HCT116 (cell line): ENCODE measurements at regions not wholly inside any gene's neighbourhood (a gene's known extent, or its start where the extent isn't known, plus 50 kb on each side); places are given as distances from the start of the nearest gene placed in this dataset.

Experiments
- ATAC-seq: fragments of 200-7000 bp; cut with Tn5 transposase; 2 replicates; pipeline ENCODE4 v1.9.1; 2020; ENCODE audit warnings: mild to moderate bottlenecking, moderate library complexity
- BruUV-seq: library from RNA; stranded (reverse); fragments of 400-500 nt; replicated peaks from 2 replicates; lab custom pipeline; 2021; lab: Mats Ljungman, UMichigan
- CTCF ChIA-PET: fragments of 300-600 bp; sonication (Branson Sonifier 250); formaldehyde crosslinking; loops from one replicate; lab custom pipeline; 2021; ENCODE audit warnings: antibody characterized with exemption; lab: Charles Lee
- POLR2A ChIA-PET: fragments of 300-600, 350-600 bp; sonication (Branson Sonifier 250); formaldehyde crosslinking; loops from one replicate; lab custom pipeline; 2021; ENCODE audit warnings: antibody characterized with exemption; lab: Charles Lee
- RAD21 ChIA-PET, 2 experiments: fragments of 300-600 bp; sonication (Branson Sonifier 250); formaldehyde crosslinking; loops; one replicate each; lab custom pipeline; 2023; ENCODE audit warnings: low total read pairs in 2 of 2; ENCODE audit not compliant: uncharacterized antibody in 2 of 2, unreplicated experiment in 2 of 2, low non-redundant PET in 1 of 2; lab: Charles Lee
- DNase-seq: peaks from one replicate; pipeline ENCODE4 v3.0.0-alpha.2; 2010; ENCODE audit warnings: low read depth, low spot score
- H2AFZ ChIP-seq: fragments of 200-600 bp; shearing (Covaris generic), sonication (generic); 2 replicates; pipeline ENCODE4 v1.6.1; 2017; ENCODE audit warnings: low read depth, mixed run types, mixed read lengths, antibody characterized with exemption, low read length; ENCODE audit not compliant: poor library complexity, severe bottlenecking
- H3K27ac ChIP-seq: 2 replicates; pipeline ENCODE4 v1.5.1; 2012; ENCODE audit warnings: low read depth, low read length
- H3K27me3 ChIP-seq: fragments of 200-600 bp; sonication (generic); 2 replicates; pipeline ENCODE4 v1.6.1; 2016; ENCODE audit warnings: mixed run types, low read length, mixed read lengths; ENCODE audit not compliant: insufficient read depth
- H3K36me3 ChIP-seq, 2 experiments: fragments of 200-500 bp in 1 of 2; fragments of 200-600 bp in 1 of 2; sonication (Bioruptor generic) in 1 of 2; sonication (generic) in 1 of 2; 2 replicates each; pipeline versions ENCODE4 v1.5.1 to v1.6.1; 2014 to 2016; ENCODE audit warnings: low read length in 2 of 2, inconsistent platforms in 1 of 2, mixed read lengths in 1 of 2, mixed run types in 1 of 2; ENCODE audit not compliant: insufficient read depth in 2 of 2, control insufficient read depth in 1 of 2
- H3K4me1 ChIP-seq, 2 experiments: fragments of 200-600 bp in 1 of 2; sonication (generic) in 1 of 2; 2 replicates each; pipeline versions ENCODE4 v1.5.1 to v1.6.1; 2012 to 2017; ENCODE audit warnings: low read length in 2 of 2, inconsistent platforms in 1 of 2, mild to moderate bottlenecking in 1 of 2, mixed read lengths in 1 of 2, mixed run types in 1 of 2, moderate library complexity in 1 of 2; ENCODE audit not compliant: insufficient read depth in 2 of 2, control insufficient read depth in 1 of 2
- H3K4me2 ChIP-seq: fragments of 200-600 bp; sonication (generic); 2 replicates; pipeline ENCODE4 v1.6.1; 2017; ENCODE audit warnings: mixed run types, low read length, mixed read lengths
- H3K4me3 ChIP-seq, 2 experiments: fragments of 200-600 bp in 1 of 2; sonication (generic) in 1 of 2; replicated peaks in 1 of 2; 2 replicates each; pipeline ENCODE4 v1.5.1; 2011 to 2016; ENCODE audit warnings: low read length in 2 of 2, control low read depth in 1 of 2, low read depth in 1 of 2, mild to moderate bottlenecking in 1 of 2, mixed read lengths in 1 of 2, mixed run types in 1 of 2
- H3K79me2 ChIP-seq: fragments of 200-600 bp; sonication (generic); 2 replicates; pipeline ENCODE4 v1.6.1; 2017; ENCODE audit warnings: mild to moderate bottlenecking, mixed run types, low read length, moderate library complexity, mixed read lengths; ENCODE audit not compliant: insufficient read depth
- H3K9ac ChIP-seq: fragments of 200-600 bp; sonication (generic); 2 replicates; pipeline ENCODE4 v1.6.1; 2016; ENCODE audit warnings: low read length, mixed read lengths
- H3K9me2 ChIP-seq: fragments of 200-600 bp; sonication (generic), shearing (Covaris generic); 2 replicates; pipeline ENCODE4 v1.6.1; 2017; ENCODE audit warnings: mixed run types, mild to moderate bottlenecking, moderate library complexity; ENCODE audit not compliant: insufficient read depth
- H3K9me3 ChIP-seq, 2 experiments: fragments of 200-500 bp in 1 of 2; fragments of 200-600 bp in 1 of 2; sonication (Bioruptor generic) in 1 of 2; sonication (generic) in 1 of 2; 2 replicates each; pipeline ENCODE4 v1.6.1; 2014 to 2017; ENCODE audit warnings: low read length in 2 of 2, mixed read lengths in 2 of 2, inconsistent platforms in 1 of 2, low read depth in 1 of 2, mild to moderate bottlenecking in 1 of 2, mixed run types in 1 of 2, moderate library complexity in 1 of 2; ENCODE audit not compliant: control insufficient read depth in 1 of 2, insufficient read depth in 1 of 2
- H4K20me1 ChIP-seq: fragments of 200-600 bp; sonication (generic), shearing (Covaris generic); 2 replicates; pipeline ENCODE4 v1.6.1; 2017; ENCODE audit warnings: mixed run types, mild to moderate bottlenecking, moderate library complexity; ENCODE audit not compliant: insufficient read depth
- CBX3 ChIP-seq: IDR thresholded peaks from 2 replicates; pipeline ENCODE4 v1.6.1; 2012; ENCODE audit warnings: low read depth
- CEBPB ChIP-seq: IDR thresholded peaks from 2 replicates; pipeline ENCODE4 v1.6.1; 2012; ENCODE audit warnings: low read depth
- EGR1 ChIP-seq: IDR thresholded peaks from 2 replicates; pipeline ENCODE4 v1.6.1; 2012; ENCODE audit warnings: low read depth
- ELF1 ChIP-seq: IDR thresholded peaks from 2 replicates; pipeline ENCODE4 v1.6.1; 2012; ENCODE audit warnings: low read depth, borderline replicate concordance
- EZH2 ChIP-seq: fragments of 200-600 bp; sonication (generic); IDR thresholded peaks from 2 replicates; pipeline ENCODE4 v1.6.1; 2017; ENCODE audit warnings: antibody characterized with exemption, mixed run types
- JUND ChIP-seq: IDR thresholded peaks from 2 replicates; pipeline ENCODE4 v1.6.1; 2012
- MAX ChIP-seq: IDR thresholded peaks from 2 replicates; pipeline ENCODE4 v1.6.1; 2012
- POLR2A ChIP-seq: IDR thresholded peaks from 2 replicates; pipeline ENCODE4 v1.7.0; 2011; ENCODE audit warnings: borderline replicate concordance; ENCODE audit not compliant: insufficient read depth, insufficient read length; ENCODE audit errors: extremely low read depth
- POLR2AphosphoS5 ChIP-seq: IDR thresholded peaks from 2 replicates; pipeline ENCODE4 v1.6.1; 2011; ENCODE audit warnings: mild to moderate bottlenecking, low read depth, low read length, moderate library complexity
- RAD21 ChIP-seq: IDR thresholded peaks from 2 replicates; pipeline ENCODE4 v1.6.1; 2012; ENCODE audit warnings: low read depth, mild to moderate bottlenecking
- SIN3A ChIP-seq: IDR thresholded peaks from 2 replicates; pipeline ENCODE4 v1.6.1; 2012; ENCODE audit warnings: low read depth
- SP1 ChIP-seq: IDR thresholded peaks from 2 replicates; pipeline ENCODE4 v1.6.1; 2012; ENCODE audit warnings: low read depth
- TCF7L2 ChIP-seq: IDR thresholded peaks from 2 replicates; pipeline ENCODE4 v1.7.0; 2011; ENCODE audit warnings: borderline replicate concordance, inconsistent platforms; ENCODE audit not compliant: insufficient read depth, insufficient read length; ENCODE audit errors: extremely low read depth
- YY1 ChIP-seq: IDR thresholded peaks from 2 replicates; pipeline ENCODE4 v1.6.1; 2011; ENCODE audit warnings: low read length, low read depth, moderate library complexity, mild to moderate bottlenecking; ENCODE audit not compliant: insufficient replicate concordance; ENCODE audit errors: extremely low read depth
- ZNF274 ChIP-seq: fragments of 200-500 bp; sonication (Bioruptor generic); IDR thresholded peaks from 2 replicates; pipeline ENCODE4 v1.6.1; 2014; ENCODE audit warnings: mild to moderate bottlenecking, low read depth, low read length, inconsistent platforms
- intact Hi-C: fragments of 100-400 bp; cut with micrococcal nuclease; formaldehyde crosslinking; loops from 2 replicates; pipeline ENCODE4 v1.10.0; 2022
- TF ChIP-seq, protein P1 (sequence below): IDR thresholded peaks from 2 replicates; pipeline ENCODE4 v1.6.1; 2011; ENCODE audit warnings: mild to moderate bottlenecking, low read length, moderate library complexity; ENCODE audit not compliant: insufficient replicate concordance; ENCODE audit errors: extremely low read depth
- TF ChIP-seq, protein P2 (sequence below): IDR thresholded peaks from 2 replicates; pipeline ENCODE4 v1.6.1; 2012; ENCODE audit warnings: low read depth

DNA sequence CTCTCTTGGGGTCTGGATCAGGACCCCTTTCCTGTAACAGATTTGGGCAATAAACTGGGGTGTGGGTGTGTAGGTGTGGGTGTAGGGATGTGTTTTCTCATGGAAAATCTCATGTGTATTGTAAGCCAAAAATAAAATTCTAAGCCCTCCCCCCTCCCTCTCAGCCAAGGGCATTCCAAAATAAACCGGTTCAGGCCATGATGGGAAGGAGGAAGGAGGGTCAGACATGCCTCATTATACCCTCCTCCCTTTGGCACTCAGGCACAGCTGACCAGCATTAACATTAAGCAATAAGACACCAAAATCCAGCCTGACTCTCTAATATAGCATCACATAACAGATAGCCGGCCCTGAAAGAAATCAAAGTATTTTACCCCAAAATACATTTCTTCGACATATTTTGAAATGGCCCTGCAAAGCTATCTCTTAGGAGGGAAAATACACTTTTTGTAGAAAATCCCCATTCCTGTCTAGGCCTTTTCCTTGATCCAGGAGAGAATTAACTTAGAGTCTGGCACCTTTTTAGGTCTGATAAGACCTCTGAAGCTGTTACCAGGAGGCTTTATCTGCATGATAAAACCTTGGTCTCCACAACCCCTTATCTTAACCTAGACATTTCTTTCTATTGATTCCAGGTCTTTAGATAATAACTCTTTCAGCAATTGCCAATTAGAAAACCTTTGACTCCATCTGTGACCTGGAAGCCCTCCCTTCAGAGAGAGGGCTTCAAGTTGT lies 128.7 kb upstream of the COL5A2 start (continued):
- TF ChIP-seq, protein P1, sequence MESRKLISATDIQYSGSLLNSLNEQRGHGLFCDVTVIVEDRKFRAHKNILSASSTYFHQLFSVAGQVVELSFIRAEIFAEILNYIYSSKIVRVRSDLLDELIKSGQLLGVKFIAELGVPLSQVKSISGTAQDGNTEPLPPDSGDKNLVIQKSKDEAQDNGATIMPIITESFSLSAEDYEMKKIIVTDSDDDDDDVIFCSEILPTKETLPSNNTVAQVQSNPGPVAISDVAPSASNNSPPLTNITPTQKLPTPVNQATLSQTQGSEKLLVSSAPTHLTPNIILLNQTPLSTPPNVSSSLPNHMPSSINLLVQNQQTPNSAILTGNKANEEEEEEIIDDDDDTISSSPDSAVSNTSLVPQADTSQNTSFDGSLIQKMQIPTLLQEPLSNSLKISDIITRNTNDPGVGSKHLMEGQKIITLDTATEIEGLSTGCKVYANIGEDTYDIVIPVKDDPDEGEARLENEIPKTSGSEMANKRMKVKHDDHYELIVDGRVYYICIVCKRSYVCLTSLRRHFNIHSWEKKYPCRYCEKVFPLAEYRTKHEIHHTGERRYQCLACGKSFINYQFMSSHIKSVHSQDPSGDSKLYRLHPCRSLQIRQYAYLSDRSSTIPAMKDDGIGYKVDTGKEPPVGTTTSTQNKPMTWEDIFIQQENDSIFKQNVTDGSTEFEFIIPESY = no peak
- TF ChIP-seq JUND (no peak), SIN3A (no peak), TCF7L2 (no peak), ELF1 (no peak)

GRCh38 chr2:189309331-189309730 lies 129.8 kb upstream of the COL5A2 start:
- Histone ChIP-seq H3K79me2 (no peaks in the 10 kb centered on the region), H3K4me1 (peaks cover 0 to 7% of the 10 kb centered on the region in 2 experiments; a peak in 2 of 4 replicates), H3K9me3 (no peaks in the 10 kb centered on the region), H3K36me3 (no peaks in the 10 kb centered on the region), H4K20me1 (no peaks in the 10 kb centered on the region; the same call in 1 of the 2 replicates), H3K4me3 (no peak overlapping the region), H3K4me2 (no peak overlapping the region), H3K27ac (no peak overlapping the region), H3K9me2 (no peaks in the 10 kb centered on the region), H3K27me3 (no peaks in the 10 kb centered on the region), H2AFZ (no peak overlapping the region), H3K9ac (no peak overlapping the region)
- no TSS peak for BruUV-seq
- ATAC-seq (no peak), DNase-seq (no peak)
- RAD21 ChIA-PET = no interaction called here
- intact Hi-C loops = no loop called here
- no peak for TF ChIP-seq JUND
- TF ChIP-seq ZNF274 = no peak
- TF ChIP-seq CBX3 = no peak
- no peak for TF ChIP-seq POLR2A
- no peak for TF ChIP-seq RAD21
- no peak for TF ChIP-seq POLR2AphosphoS5
- no peak for TF ChIP-seq SP1
- TF ChIP-seq EZH2 = no peak
- TF ChIP-seq MAX = no peak
- TF ChIP-seq, protein P2, sequence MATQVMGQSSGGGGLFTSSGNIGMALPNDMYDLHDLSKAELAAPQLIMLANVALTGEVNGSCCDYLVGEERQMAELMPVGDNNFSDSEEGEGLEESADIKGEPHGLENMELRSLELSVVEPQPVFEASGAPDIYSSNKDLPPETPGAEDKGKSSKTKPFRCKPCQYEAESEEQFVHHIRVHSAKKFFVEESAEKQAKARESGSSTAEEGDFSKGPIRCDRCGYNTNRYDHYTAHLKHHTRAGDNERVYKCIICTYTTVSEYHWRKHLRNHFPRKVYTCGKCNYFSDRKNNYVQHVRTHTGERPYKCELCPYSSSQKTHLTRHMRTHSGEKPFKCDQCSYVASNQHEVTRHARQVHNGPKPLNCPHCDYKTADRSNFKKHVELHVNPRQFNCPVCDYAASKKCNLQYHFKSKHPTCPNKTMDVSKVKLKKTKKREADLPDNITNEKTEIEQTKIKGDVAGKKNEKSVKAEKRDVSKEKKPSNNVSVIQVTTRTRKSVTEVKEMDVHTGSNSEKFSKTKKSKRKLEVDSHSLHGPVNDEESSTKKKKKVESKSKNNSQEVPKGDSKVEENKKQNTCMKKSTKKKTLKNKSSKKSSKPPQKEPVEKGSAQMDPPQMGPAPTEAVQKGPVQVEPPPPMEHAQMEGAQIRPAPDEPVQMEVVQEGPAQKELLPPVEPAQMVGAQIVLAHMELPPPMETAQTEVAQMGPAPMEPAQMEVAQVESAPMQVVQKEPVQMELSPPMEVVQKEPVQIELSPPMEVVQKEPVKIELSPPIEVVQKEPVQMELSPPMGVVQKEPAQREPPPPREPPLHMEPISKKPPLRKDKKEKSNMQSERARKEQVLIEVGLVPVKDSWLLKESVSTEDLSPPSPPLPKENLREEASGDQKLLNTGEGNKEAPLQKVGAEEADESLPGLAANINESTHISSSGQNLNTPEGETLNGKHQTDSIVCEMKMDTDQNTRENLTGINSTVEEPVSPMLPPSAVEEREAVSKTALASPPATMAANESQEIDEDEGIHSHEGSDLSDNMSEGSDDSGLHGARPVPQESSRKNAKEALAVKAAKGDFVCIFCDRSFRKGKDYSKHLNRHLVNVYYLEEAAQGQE = no peak
- TF ChIP-seq YY1 = no peak
- TF ChIP-seq EGR1 = no peak
- TF ChIP-seq CEBPB = no peak
- CTCF ChIA-PET = no interaction called here
- POLR2A ChIA-PET = no interaction called here
